ENCODE measurements at regions not wholly inside any gene's neighbourhood (a gene's known extent, or its start where the extent isn't known, plus 50 kb on each side); places are given as distances from the start of the nearest gene placed in this dataset.

- no peak for TF ChIP-seq CTCF (IDR thresholded peaks at IDR 0.05; ENCODE audit: insufficient read depth, low read length)
- TF ChIP-seq REST (IDR thresholded peaks at IDR 0.05; ENCODE audit: insufficient replicate concordance, low read depth), result no peak
- TF ChIP-seq POLR2AphosphoS5 (IDR thresholded peaks at IDR 0.05; ENCODE audit: low read depth), result no peak
These were observed 352.5 kb downstream of the CD83 start for GRCh38 chr6:14470101-14470500.

Data from HL-60 (cell line).